ENCODE measurements at regions not wholly inside any gene's neighbourhood (a gene's known extent, or its start where the extent isn't known, plus 50 kb on each side); places are given as distances from the start of the nearest gene placed in this dataset.

DNA sequence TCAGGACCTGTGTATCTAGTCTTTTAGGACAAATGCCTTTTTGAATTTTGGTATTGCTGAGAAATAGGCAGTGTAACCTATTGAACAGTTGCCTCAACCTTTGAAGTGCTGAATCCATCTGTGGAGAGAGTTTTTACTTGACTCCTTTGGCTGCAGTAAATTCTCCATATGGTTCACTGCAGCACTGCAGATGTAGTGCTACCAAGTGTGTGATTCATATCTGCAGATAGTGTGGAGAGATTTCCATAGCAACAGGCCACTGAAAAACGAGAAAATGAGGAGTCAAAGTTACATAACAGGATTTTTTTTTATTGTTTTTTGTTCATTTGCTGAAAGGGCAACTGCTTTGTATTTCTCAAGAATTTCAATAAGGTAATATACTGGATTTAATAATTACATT lies 356.1 kb downstream of the RAB38 start:
- TF ChIP-seq CTCF (IDR thresholded peaks at IDR 0.05) (no peak), POLR2A (IDR thresholded peaks at IDR 0.05) (no peak)

Data from Peyer's patch (tissue), 4 donors.